Breast epithelium (tissue), 4 donors: ENCODE measurements at regions not wholly inside any gene's neighbourhood (a gene's known extent, or its start where the extent isn't known, plus 50 kb on each side); places are given as distances from the start of the nearest gene placed in this dataset.
"Not testable (repeated sequence)": the region's sequence is repeated elsewhere in the genome, so short reads cannot be mapped to it uniquely, and the experiment has no call there.

Experiments used
- DNase-seq, 2 donors: peaks; one replicate each; pipeline ENCODE4 v3.0.0-alpha.2; 2019; ENCODE audit warnings: low spot score in 2 of 2
- H3K27ac ChIP-seq, 2 donors: fragments of 200-600 bp; sonication (generic) in 1 of 2; one replicate each; pipeline ENCODE4 v1.5.1; 2016 to 2019; ENCODE audit warnings: mild to moderate bottlenecking in 1 of 2
- H3K27me3 ChIP-seq, 2 donors: fragments of 200-600 bp; sonication (generic) in 1 of 2; one replicate each; pipeline versions ENCODE4 v1.5.1 to v1.6.0; 2017 to 2019; ENCODE audit warnings: control low read depth in 1 of 2, mild to moderate bottlenecking in 1 of 2
- H3K36me3 ChIP-seq: fragments of 200-600 bp; one replicate; pipeline ENCODE4 v1.5.1; 2019
- H3K4me1 ChIP-seq, 2 donors: fragments of 200-600 bp; sonication (generic); one replicate each; pipeline ENCODE4 v1.5.1; 2016 to 2019; ENCODE audit warnings: control low read depth in 1 of 2
- H3K4me3 ChIP-seq, 3 donors: fragments of 200-600 bp; sonication (generic); 1 replicate in 2 of 3; 2 replicates in 1 of 3; pipeline ENCODE4 v1.5.1; 2016 to 2019; ENCODE audit warnings: mild to moderate bottlenecking in 3 of 3, moderate library complexity in 2 of 3
- H3K9me3 ChIP-seq, 2 donors: fragments of 200-600 bp; sonication (generic) in 1 of 2; one replicate each; pipeline ENCODE4 v1.5.1; 2016 to 2019; ENCODE audit warnings: control low read depth in 1 of 2
- CTCF ChIP-seq, 3 donors: fragments of 450-650 bp; IDR thresholded peaks; one replicate each; pipeline ENCODE4 v1.5.1; 2016 to 2017; ENCODE audit warnings: antibody characterized with exemption in 3 of 3, mild to moderate bottlenecking in 3 of 3, moderate library complexity in 3 of 3
- POLR2A ChIP-seq: fragments of 450-650 bp; IDR thresholded peaks from one replicate; pipeline ENCODE4 v1.6.1; 2016; ENCODE audit warnings: antibody characterized with exemption, mild to moderate bottlenecking, moderate library complexity
- POLR2AphosphoS5 ChIP-seq, 3 donors: sonication (generic); formaldehyde crosslinking; IDR thresholded peaks; one replicate each; pipeline ENCODE4 v1.6.1; 2017; ENCODE audit warnings: antibody characterized with exemption in 3 of 3
- intact Hi-C: fragments of 100-400 bp; cut with DNase I; formaldehyde crosslinking; loops from one replicate; pipeline ENCODE4 v1.15.1; 2023; ENCODE audit warnings: low total_unique reads

GRCh38 chr10:56470701-56471100 is 109.6 kb upstream of the ZWINT start:
- Histone ChIP-seq H3K27me3 (no peaks in the 10 kb centered on the region), H3K36me3 (no peaks in the 10 kb centered on the region), H3K4me1 (no peaks in the 10 kb centered on the region), H3K27ac (no peak overlapping the region), H3K9me3 (peaks cover 0 to 10% of the 10 kb centered on the region in 2 donors), H3K4me3 (no peak overlapping the region)
- no peak for DNase-seq
- intact Hi-C loops: no loop called here
- TF ChIP-seq POLR2AphosphoS5 (IDR thresholded peaks at IDR 0.05) (no peak), POLR2A (no peak), CTCF (IDR thresholded peaks at IDR 0.05) (no peak)

- TF ChIP-seq POLR2AphosphoS5 (IDR thresholded peaks at IDR 0.05) (no peak), POLR2A (no peak), CTCF (IDR thresholded peaks at IDR 0.05) (no peak)
- Histone ChIP-seq H3K36me3 (no peaks in the 10 kb centered on the region), H3K9me3 (peaks cover 0 to 2% of the 10 kb centered on the region in 2 donors), H3K27ac (no peak overlapping the region), H3K4me1 (no peaks in the 10 kb centered on the region), H3K27me3 (no peaks in the 10 kb centered on the region), H3K4me3 (no peak overlapping the region)
- intact Hi-C loops: no loop called here
- no peak for DNase-seq
These were observed 108.4 kb upstream of the ZWINT start for GRCh38 chr10:56469482-56469881.

GRCh38 chr10:56466005-56466404 is 104.9 kb upstream of the ZWINT start:
- intact Hi-C loops: no loop called here
- no peaks in the 10 kb centered on the region for H3K4me1 ChIP-seq
- no peak for TF ChIP-seq POLR2A
- no peak for TF ChIP-seq CTCF (IDR thresholded peaks at IDR 0.05)
- no peak for TF ChIP-seq POLR2AphosphoS5 (IDR thresholded peaks at IDR 0.05)
- H3K36me3 ChIP-seq: no peaks in the 10 kb centered on the region
- no peak for DNase-seq
- H3K4me3 ChIP-seq: no peak overlapping the region
- no peak overlapping the region for H3K27ac ChIP-seq
- no peaks in the 10 kb centered on the region for H3K9me3 ChIP-seq
- H3K27me3 ChIP-seq: no peaks in the 10 kb centered on the region

GRCh38 chr10:56449770-56450169 is 88.7 kb upstream of the ZWINT start:
- intact Hi-C loops: no loop called here
- H3K9me3 ChIP-seq: peaks cover 0 to 10% of the 10 kb centered on the region in 2 donors
- H3K36me3 ChIP-seq: no peaks in the 10 kb centered on the region
- H3K27ac ChIP-seq: no peak overlapping the region
- no peaks in the 10 kb centered on the region for H3K27me3 ChIP-seq
- H3K4me3 ChIP-seq: no peak overlapping the region
- DNase-seq: no peak
- TF ChIP-seq POLR2AphosphoS5 (IDR thresholded peaks at IDR 0.05): no peak
- no peak for TF ChIP-seq POLR2A
- no peak for TF ChIP-seq CTCF (IDR thresholded peaks at IDR 0.05)
- H3K4me1 ChIP-seq: no peaks in the 10 kb centered on the region

- H3K27me3 ChIP-seq, H3K27ac ChIP-seq, intact Hi-C loops, H3K4me3 ChIP-seq, H3K4me1 ChIP-seq, H3K36me3 ChIP-seq, DNase-seq: not testable (repeated sequence)
- peaks cover 0 to 10% of the 10 kb centered on the region in 2 donors for H3K9me3 ChIP-seq
These were observed 86.6 kb upstream of the ZWINT start for GRCh38 chr10:56447613-56448012.

- H3K36me3 ChIP-seq, H3K27me3 ChIP-seq, H3K4me1 ChIP-seq, H3K9me3 ChIP-seq, H3K4me3 ChIP-seq, H3K27ac ChIP-seq, intact Hi-C loops, DNase-seq: not testable (repeated sequence)
These were observed 80.3 kb upstream of the ZWINT start for GRCh38 chr10:56441337-56441736.
